ENCODE measurements at regions not wholly inside any gene's neighbourhood (a gene's known extent, or its start where the extent isn't known, plus 50 kb on each side); places are given as distances from the start of the nearest gene placed in this dataset.
A peak's percentile ranks its signal among the peaks of the same experiment; 100 is the strongest.
"Not testable (repeated sequence)": the region's sequence is repeated elsewhere in the genome, so short reads cannot be mapped to it uniquely, and the experiment has no call there.

DNA sequence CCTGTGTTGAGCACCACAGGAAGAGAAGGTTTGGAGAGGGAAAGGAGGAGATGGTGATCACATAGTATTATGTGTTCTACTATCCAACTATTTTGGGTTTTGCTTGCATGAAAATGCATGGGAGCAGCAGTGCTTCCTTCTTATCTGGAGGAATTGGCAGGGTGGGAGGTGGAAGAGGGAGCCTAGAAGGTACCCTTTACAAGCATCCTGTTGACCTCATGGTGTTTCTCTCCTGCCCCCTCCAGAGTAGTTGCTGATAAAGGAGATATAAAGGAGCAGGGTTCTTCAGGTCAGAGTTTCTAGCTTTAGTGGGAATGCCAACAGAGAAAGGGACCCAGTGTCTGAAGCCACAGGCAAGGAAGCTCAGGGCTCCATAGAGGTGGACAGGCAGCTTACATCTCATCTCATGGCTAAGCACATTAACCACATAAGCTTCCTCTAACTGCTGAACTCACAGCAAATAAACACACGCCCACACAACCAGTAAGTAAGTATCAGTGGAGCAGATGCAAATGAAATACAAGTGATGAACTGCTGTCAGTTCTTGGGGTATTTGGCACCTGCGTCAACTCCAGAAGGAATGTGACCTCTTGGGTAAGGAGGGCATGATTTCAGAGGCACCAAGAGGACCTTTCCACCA is 174.2 kb upstream of the SLC38A2 start:
- DNase-seq, result peak; percentile 43
- no peaks in the 10 kb centered on the region for H3K27me3 Mint-ChIP-seq
- H3K27ac Mint-ChIP-seq, result peak overlapping the region; percentile 66
- peaks cover 62% of the 10 kb centered on the region for H3K4me1 Mint-ChIP-seq (ENCODE audit: low read depth)
- peaks cover 4% of the 10 kb centered on the region for H3K9me3 Mint-ChIP-seq
- peak overlapping the region; percentile 26 for H3K4me3 Mint-ChIP-seq
- no peaks in the 10 kb centered on the region for H3K36me3 Mint-ChIP-seq (ENCODE audit: low read depth)

DNA sequence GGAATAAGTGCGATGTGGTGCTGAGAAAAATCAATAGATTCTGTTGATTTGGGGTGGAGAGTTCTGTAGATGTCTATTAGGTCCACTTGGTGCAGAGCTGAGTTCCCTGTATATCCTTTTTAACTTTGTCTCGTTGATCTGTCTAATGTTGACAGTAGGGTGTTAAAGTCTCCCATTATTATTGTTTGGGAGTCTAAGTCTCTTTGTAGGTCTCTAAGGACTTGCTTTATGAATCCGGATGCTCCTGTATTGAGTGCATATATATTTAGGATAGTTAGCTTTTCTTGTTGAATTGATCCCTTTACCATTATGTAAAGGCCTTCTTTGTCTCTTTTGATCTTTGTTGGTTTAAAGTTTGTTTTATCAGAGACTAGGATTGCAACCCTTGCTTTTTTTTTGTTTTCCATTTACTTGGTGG is 170.8 kb upstream of the SLC38A2 start:
- not testable (repeated sequence) for H3K36me3 Mint-ChIP-seq (ENCODE audit: low read depth); H3K27ac Mint-ChIP-seq; H3K27me3 Mint-ChIP-seq; DNase-seq; H3K4me3 Mint-ChIP-seq
- Mint-ChIP-seq H3K9me3 (peaks cover 12% of the 10 kb centered on the region), H3K4me1 (ENCODE audit: low read depth) (peaks cover 28% of the 10 kb centered on the region)

DNA sequence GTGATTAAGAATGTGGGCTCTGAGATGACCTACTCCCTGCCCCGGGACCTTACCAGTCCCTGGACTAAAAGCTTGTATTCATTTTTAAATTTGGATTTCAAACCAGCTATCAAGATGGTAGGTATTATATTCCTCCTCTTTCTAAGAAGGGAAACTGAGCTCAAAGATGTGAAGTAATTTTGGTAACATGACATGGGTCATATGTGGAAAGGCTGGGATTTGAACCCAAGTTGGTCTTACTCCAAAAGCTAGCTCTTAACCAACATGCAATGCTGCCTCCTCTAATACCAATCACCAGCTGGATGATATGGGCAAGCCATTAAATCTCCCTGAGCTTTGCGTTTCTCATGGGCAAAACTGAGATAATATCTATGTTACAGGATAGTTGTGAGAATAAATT is 166.4 kb upstream of the SLC38A2 start:
- peaks cover 8% of the 10 kb centered on the region for H3K9me3 Mint-ChIP-seq
- H3K27me3 Mint-ChIP-seq, result no peaks in the 10 kb centered on the region
- peaks cover 8% of the 10 kb centered on the region for H3K4me1 Mint-ChIP-seq (ENCODE audit: low read depth)
- no peak for DNase-seq
- no peaks in the 10 kb centered on the region for H3K36me3 Mint-ChIP-seq (ENCODE audit: low read depth)
- H3K27ac Mint-ChIP-seq, result no peak overlapping the region
- H3K4me3 Mint-ChIP-seq, result no peak overlapping the region

DNA sequence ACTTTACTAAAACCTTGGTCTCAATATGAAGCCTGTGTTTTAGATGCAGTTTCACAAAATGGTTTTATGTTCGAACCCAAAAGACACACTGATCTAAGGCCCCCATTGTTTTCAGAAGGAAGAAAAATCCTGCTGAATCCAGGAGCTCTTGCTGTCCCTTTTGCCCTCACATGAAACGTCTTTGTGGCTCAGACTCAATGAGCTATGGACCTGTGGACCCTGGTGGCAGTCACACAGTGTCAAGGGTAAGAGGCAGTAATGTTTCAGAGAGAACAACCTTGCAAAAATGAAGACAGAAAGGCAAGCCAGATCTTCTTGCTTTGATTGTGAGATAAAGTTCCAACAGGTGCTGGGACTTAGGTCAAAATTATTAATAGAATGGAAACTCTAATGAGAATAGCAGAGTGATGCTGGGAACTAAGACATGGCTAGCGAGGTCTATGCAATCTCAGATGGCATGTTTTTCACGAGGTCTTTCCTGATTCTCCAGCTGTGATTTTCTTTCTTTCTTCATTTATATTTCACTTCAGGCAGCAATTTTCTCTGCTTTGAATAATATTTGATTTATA is 164.9 kb upstream of the SLC38A2 start:
- Mint-ChIP-seq H3K27ac (no peak overlapping the region), H3K36me3 (ENCODE audit: low read depth) (no peaks in the 10 kb centered on the region), H3K4me1 (ENCODE audit: low read depth) (peaks cover 5% of the 10 kb centered on the region), H3K27me3 (no peaks in the 10 kb centered on the region), H3K9me3 (peaks cover 8% of the 10 kb centered on the region), H3K4me3 (no peak overlapping the region)
- no peak for DNase-seq

DNA sequence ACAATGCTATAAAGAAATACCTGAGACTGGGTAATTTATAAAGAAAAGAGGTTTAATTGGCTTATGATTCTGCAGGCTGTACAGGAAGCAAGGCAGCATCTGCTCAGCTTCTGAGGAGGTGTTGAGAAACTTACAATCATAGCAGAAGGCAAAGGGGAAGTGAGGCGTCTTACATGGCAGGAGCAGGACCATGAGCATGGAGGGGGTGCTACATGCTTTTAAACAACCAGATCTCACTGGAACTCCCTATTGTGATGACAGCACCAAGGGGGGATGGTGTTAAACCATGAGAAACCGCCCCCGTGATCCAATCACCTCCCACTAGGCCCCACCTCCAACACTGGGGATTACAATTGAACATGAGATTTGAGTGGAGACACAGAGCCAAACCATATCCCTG is 163.7 kb upstream of the SLC38A2 start:
- DNase-seq; H3K36me3 Mint-ChIP-seq (ENCODE audit: low read depth); H3K27me3 Mint-ChIP-seq; H3K27ac Mint-ChIP-seq; H3K4me1 Mint-ChIP-seq (ENCODE audit: low read depth); H3K9me3 Mint-ChIP-seq; H3K4me3 Mint-ChIP-seq: not testable (repeated sequence)

DNA sequence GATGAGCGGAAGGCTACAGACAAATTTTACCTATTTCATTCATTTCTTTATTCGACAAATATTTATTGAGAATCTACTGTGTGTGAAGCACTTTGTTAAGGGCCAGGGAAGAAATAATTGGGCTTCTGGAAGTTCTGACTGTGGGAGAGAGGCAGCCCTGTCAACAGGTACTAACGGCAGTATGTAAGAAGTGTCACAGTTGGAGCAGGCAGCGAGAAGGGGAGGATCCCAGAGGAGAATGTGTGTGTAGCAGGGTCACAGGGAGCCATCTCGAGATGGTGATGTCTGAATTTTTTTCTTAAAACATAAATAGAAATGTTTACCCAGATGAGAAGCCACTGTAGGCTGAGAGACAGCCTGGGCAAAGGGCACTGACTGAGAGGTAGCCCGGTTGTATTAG is 163.3 kb upstream of the SLC38A2 start:
- no peaks in the 10 kb centered on the region for H3K27me3 Mint-ChIP-seq
- H3K4me3 Mint-ChIP-seq, result no peak overlapping the region

DNA sequence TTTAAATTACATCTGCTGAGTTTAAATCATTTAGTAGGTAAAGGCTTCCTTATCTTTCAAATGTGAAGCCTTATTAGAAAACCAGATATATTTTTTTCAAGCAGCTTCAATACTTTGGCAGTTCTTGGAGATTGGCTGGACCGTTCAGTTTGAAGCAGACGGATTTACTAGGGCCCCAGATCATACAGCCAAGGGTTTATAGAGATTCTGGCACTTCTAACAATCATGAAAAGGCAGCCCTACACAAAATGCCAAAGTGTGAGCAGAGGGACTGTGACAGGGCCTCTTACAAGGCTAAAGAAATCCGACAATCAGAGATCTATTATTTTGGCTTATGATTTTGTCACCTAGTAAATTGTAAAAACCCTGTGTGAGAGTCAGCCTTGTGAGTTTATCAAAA is 162.8 kb upstream of the SLC38A2 start:
- Mint-ChIP-seq H3K36me3 (ENCODE audit: low read depth) (no peaks in the 10 kb centered on the region), H3K9me3 (peaks cover 6% of the 10 kb centered on the region)

More for the DNA sequence above, 163.3 kb upstream of the SLC38A2 start:
- H3K4me1 Mint-ChIP-seq (ENCODE audit: low read depth), result peaks cover 5% of the 10 kb centered on the region
- H3K27ac Mint-ChIP-seq, result no peak overlapping the region
- no peak for DNase-seq
- peaks cover 6% of the 10 kb centered on the region for H3K9me3 Mint-ChIP-seq
- H3K36me3 Mint-ChIP-seq (ENCODE audit: low read depth), result no peaks in the 10 kb centered on the region

DNA sequence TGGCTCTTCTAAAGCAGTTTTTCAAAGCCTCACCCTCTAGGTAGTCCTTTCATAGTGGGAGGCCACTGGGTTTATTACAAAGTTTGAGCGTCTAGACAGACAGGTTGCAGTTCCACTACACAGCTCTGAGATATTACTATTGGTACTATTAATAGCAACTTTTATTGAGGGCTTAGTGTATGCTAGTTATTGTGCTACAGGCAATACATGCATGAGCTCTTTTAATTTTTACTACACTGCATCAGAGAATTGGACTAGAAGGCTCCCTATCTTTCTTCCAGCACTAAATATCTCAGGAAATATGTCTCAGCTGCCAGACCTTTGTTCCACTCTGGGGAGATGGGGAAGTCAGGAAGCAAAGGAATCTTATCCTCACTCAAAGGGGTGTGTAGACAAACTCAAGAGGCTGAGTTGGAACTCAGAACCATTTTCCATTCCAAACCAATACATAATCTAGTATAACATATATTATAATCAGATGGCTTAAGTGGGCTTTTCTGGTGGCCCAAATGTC is 161.8 kb upstream of the SLC38A2 start:
- peaks cover 5% of the 10 kb centered on the region for H3K4me1 Mint-ChIP-seq (ENCODE audit: low read depth)
- no peak for DNase-seq
- no peak overlapping the region for H3K27ac Mint-ChIP-seq
- H3K4me3 Mint-ChIP-seq, result no peak overlapping the region
- no peaks in the 10 kb centered on the region for H3K36me3 Mint-ChIP-seq (ENCODE audit: low read depth)
- H3K9me3 Mint-ChIP-seq, result peaks cover 6% of the 10 kb centered on the region
- no peaks in the 10 kb centered on the region for H3K27me3 Mint-ChIP-seq

More for the DNA sequence above, 162.8 kb upstream of the SLC38A2 start:
- DNase-seq, result no peak
- H3K4me3 Mint-ChIP-seq, result no peak overlapping the region
- peaks cover 5% of the 10 kb centered on the region for H3K4me1 Mint-ChIP-seq (ENCODE audit: low read depth)
- no peaks in the 10 kb centered on the region for H3K27me3 Mint-ChIP-seq
- no peak overlapping the region for H3K27ac Mint-ChIP-seq

DNA sequence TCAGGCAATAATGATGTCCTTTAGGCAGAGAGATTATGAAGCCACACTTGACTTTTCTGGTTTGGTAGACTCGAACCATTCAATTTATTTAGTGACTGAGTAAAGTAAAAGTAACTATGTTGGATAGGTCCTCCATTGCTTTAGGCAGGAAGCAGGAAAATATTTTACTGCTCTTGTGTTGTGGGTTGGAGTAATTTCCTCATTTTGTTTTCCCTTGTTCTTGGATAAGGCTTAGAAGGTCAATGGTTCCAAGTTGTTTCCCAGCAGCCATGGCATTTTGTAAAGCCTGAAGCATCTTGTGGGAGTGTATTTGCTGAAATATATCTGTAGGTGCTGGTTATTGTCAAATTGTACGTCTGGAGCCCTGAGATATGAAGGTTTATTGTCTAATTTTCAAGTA is 161.2 kb upstream of the SLC38A2 start:
- no peak for DNase-seq
- H3K4me3 Mint-ChIP-seq, result no peak overlapping the region
- H3K36me3 Mint-ChIP-seq (ENCODE audit: low read depth), result no peaks in the 10 kb centered on the region
- no peaks in the 10 kb centered on the region for H3K27me3 Mint-ChIP-seq
- peaks cover 10% of the 10 kb centered on the region for H3K9me3 Mint-ChIP-seq
- H3K27ac Mint-ChIP-seq, result no peak overlapping the region
- peaks cover 5% of the 10 kb centered on the region for H3K4me1 Mint-ChIP-seq (ENCODE audit: low read depth)

DNA sequence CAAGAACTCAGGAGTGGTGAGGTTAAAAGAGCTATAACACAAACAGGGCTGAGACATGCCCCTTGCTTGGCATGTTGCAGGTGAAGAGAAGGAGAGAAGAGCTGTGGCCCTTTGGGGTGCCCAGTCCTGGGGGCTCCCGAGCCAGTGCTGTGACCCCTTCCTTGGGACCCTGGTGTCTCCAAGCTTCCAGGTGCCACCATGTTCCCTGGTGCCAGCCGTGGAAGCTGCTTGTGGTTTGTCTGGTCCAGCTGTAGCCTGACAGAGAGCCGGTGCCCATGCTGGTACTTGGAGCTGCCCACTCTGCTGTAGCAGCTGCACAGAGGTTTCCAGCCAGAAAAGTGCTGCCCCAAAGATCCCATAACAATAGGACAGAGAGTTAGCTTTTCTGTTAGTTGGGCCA is 159.2 kb upstream of the SLC38A2 start:
- Mint-ChIP-seq H3K27me3 (no peaks in the 10 kb centered on the region), H3K36me3 (ENCODE audit: low read depth) (no peaks in the 10 kb centered on the region), H3K9me3 (peaks cover 14% of the 10 kb centered on the region), H3K4me1 (ENCODE audit: low read depth) (peaks cover 5% of the 10 kb centered on the region), H3K27ac (no peak overlapping the region), H3K4me3 (no peak overlapping the region)
- DNase-seq, result no peak

DNA sequence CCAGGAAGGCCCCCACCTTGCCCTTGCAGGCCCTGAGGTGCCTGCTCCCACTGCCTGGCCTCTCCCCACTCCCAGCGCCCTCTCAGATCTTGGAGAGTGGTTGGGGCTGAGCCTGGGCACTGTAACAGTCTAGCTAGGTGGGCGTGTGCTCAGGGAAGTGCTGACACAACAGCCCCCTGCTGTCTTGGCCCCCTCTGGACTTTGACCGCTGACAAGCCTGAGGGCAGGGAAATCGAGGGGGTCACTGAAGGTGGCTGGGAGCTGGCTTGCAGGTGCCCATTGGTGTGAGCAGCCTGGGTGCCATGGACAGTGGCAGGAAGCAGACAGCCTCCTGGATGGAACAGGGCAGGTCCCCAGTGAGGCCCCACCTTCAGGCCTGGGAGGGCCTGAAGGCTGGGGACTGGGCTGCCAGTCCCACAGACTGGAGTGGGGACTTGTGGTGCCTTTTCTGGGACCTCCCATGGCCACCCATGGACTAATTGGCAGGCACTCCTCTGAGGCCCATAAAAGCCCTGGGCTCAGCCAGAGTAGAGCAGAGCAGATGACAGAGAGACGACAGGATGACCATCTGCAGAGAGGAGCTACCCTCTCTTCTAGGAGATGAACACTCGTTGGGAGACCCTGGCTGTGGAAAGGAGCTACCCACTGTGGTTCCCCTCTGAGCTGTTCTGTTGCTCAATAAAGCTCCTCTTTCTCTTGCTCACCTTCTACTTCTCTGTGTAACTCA is 158.6 kb upstream of the SLC38A2 start:
- no peaks in the 10 kb centered on the region for H3K36me3 Mint-ChIP-seq (ENCODE audit: low read depth)
- H3K27me3 Mint-ChIP-seq, result no peaks in the 10 kb centered on the region

DNA sequence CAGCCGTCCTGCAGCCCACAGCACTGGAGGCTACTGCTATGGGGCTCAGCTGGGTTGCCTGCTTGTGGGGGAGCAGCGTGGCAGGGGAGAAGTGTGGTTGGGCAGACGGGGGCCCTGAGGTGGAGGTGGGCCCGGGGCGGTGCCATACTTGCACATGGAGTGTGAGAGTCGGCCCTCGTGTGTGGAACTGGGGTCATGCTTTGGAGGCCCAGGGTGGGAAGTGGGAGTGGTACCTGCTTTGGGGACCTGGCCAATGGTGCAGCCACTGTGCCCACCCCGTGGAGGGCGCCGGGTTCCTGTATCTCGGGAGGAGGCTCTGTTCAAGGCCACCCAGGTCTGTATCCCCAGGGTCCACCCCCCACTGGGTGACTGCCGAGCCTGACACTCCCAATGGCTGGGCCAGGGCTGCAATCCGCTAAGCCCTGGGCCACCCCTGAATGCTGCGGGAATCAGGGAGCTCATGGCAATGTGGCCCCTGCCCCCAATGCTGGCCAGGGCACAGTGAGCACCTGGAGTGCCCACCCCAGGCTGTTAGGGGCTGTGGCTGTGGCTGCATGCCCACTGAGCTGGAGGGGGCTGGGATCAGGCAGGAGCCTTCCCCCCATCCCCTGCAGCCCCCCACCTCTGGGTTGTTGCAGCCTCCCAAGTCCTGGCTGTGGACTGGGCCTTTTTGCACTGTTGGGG is 157.9 kb upstream of the SLC38A2 start:
- H3K27ac Mint-ChIP-seq, result no peak overlapping the region
- no peak for DNase-seq
- H3K4me3 Mint-ChIP-seq, result no peak overlapping the region
- no peaks in the 10 kb centered on the region for H3K4me1 Mint-ChIP-seq (ENCODE audit: low read depth)
- no peaks in the 10 kb centered on the region for H3K36me3 Mint-ChIP-seq (ENCODE audit: low read depth)
- no peaks in the 10 kb centered on the region for H3K27me3 Mint-ChIP-seq
- peaks cover 14% of the 10 kb centered on the region for H3K9me3 Mint-ChIP-seq

More for the DNA sequence above, 158.6 kb upstream of the SLC38A2 start:
- Mint-ChIP-seq H3K9me3 (peaks cover 14% of the 10 kb centered on the region), H3K27ac (no peak overlapping the region), H3K4me1 (ENCODE audit: low read depth) (peaks cover 3% of the 10 kb centered on the region), H3K4me3 (no peak overlapping the region)
- no peak for DNase-seq

DNA sequence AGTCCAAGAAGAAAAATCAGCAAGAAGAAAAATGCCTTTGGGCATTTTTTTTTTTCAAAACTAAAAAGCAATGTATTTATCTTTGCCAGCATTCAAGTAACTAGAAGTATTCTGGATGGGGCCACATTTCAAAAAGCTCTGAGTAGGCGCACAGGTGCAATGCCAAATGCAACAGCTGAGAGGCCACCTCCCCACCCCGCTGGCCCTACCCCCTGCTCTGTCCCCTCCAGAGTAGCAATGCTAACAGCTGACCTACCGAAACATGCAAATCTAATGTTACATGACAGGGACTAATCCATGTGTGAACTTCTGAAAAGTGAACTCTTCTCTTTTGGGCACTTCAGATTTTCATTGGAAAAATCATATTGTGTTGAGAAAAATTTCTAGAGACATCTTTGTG is 153.7 kb upstream of the SLC38A2 start:
- peaks cover 12% of the 10 kb centered on the region for H3K9me3 Mint-ChIP-seq
- H3K27me3 Mint-ChIP-seq, result no peaks in the 10 kb centered on the region
- H3K4me1 Mint-ChIP-seq (ENCODE audit: low read depth), result peaks cover 36% of the 10 kb centered on the region
- H3K4me3 Mint-ChIP-seq, result no peak overlapping the region
- DNase-seq, result no peak
- no peaks in the 10 kb centered on the region for H3K36me3 Mint-ChIP-seq (ENCODE audit: low read depth)
- H3K27ac Mint-ChIP-seq, result no peak overlapping the region

DNA sequence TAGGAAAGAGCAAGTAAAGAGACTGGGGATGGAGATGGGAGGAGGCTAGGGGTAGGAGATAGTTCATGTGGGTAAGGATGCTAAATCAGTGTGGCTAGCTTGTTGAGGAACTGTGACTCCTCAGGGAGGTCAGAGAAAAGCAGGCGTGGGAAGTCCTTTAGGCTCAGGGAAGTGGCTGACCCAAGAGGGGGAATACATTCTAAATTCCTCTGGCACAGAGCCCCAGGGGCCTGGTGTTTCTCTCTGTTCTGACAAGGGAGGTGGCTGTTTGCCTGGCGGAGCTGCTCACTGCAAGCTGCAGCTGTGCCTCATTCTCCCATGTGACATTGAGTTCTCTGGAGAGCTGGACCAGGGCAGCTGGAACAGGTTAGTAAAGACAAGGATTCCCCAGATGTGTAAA is 152.2 kb upstream of the SLC38A2 start:
- no peak overlapping the region for H3K4me3 Mint-ChIP-seq
- no peaks in the 10 kb centered on the region for H3K36me3 Mint-ChIP-seq (ENCODE audit: low read depth)
- peaks cover 8% of the 10 kb centered on the region for H3K9me3 Mint-ChIP-seq
- H3K27me3 Mint-ChIP-seq, result no peaks in the 10 kb centered on the region
- H3K4me1 Mint-ChIP-seq (ENCODE audit: low read depth), result peaks cover 38% of the 10 kb centered on the region
- peak overlapping the region; percentile 92 for H3K27ac Mint-ChIP-seq
- DNase-seq, result no peak
